WTC11 (cell line): ENCODE measurements at regions not wholly inside any gene's neighbourhood (a gene's known extent, or its start where the extent isn't known, plus 50 kb on each side); places are given as distances from the start of the nearest gene placed in this dataset.

Experiments used
- ATAC-seq: fragments of 200-7000 bp; cut with Tn5 transposase; 2 replicates; pipeline ENCODE4 v1.10.0; 2021; ENCODE audit warnings: mild to moderate bottlenecking, moderate library complexity
- CTCF ChIA-PET: fragments of 300-600 bp; sonication (Branson Sonifier 250); formaldehyde crosslinking; loops from one replicate; lab custom pipeline; 2021; ENCODE audit warnings: antibody characterized with exemption; lab: Charles Lee
- POLR2A ChIA-PET: fragments of 350-600 bp; sonication (Branson Sonifier 250); formaldehyde crosslinking; loops from one replicate; lab custom pipeline; 2021; ENCODE audit warnings: antibody characterized with exemption; lab: Charles Lee
- DNase-seq: peaks from one replicate; pipeline ENCODE4 v3.0.0; 2021; ENCODE audit warnings: low spot score
- H3K27ac Mint-ChIP-seq: 2 replicates; pipeline ENCODE4 v1.8.0; 2021; ENCODE audit warnings: mixed read lengths
- H3K27me3 Mint-ChIP-seq: 2 replicates; pipeline ENCODE4 v1.8.0; 2021; ENCODE audit warnings: low read depth, mild to moderate bottlenecking, moderate library complexity, mixed read lengths
- H3K36me3 Mint-ChIP-seq: 2 replicates; pipeline ENCODE4 v1.8.0; 2021; ENCODE audit warnings: mixed read lengths
- H3K4me1 Mint-ChIP-seq: 2 replicates; pipeline ENCODE4 v1.8.0; 2022; ENCODE audit warnings: mixed read lengths
- H3K4me3 Mint-ChIP-seq: 2 replicates; pipeline ENCODE4 v1.8.0; 2021; ENCODE audit warnings: mild to moderate bottlenecking, moderate library complexity, mixed read lengths
- H3K9me3 Mint-ChIP-seq: 2 replicates; pipeline ENCODE4 v1.8.0; 2021; ENCODE audit warnings: mixed read lengths
- CBFB ChIP-seq: sonication (generic); formaldehyde crosslinking; IDR thresholded peaks from 2 replicates; pipeline ENCODE4 v1.8.1; 2022; ENCODE audit warnings: mild to moderate bottlenecking, low read depth, missing genetic modification reagents
- CREB1 ChIP-seq: sonication (generic); formaldehyde crosslinking; IDR thresholded peaks from 2 replicates; pipeline ENCODE4 v1.8.0; 2023; ENCODE audit warnings: mild to moderate bottlenecking, missing genetic modification reagents
- ETV6 ChIP-seq: sonication (generic); formaldehyde crosslinking; IDR thresholded peaks from 2 replicates; pipeline ENCODE4 v1.8.1; 2022; ENCODE audit warnings: mild to moderate bottlenecking, missing genetic modification reagents
- GABPB1 ChIP-seq: sonication (generic); formaldehyde crosslinking; IDR thresholded peaks from 2 replicates; pipeline ENCODE4 v1.8.1; 2023; ENCODE audit warnings: mild to moderate bottlenecking, missing genetic modification reagents
- IRF2 ChIP-seq: sonication (generic); formaldehyde crosslinking; IDR thresholded peaks from 2 replicates; pipeline ENCODE4 v1.8.0; 2022; ENCODE audit warnings: low read depth, missing genetic modification reagents, borderline replicate concordance
- JAZF1 ChIP-seq: fragments of 250-450 bp; sonication (Bioruptor Pico); IDR thresholded peaks from 2 replicates; pipeline ENCODE4 v1.9.0; 2021; ENCODE audit warnings: moderate library complexity, mild to moderate bottlenecking, inconsistent platforms
- NFYB ChIP-seq: sonication (generic); formaldehyde crosslinking; conservative IDR thresholded peaks from 2 replicates; pipeline ENCODE4 v1.8.0; 2022; ENCODE audit warnings: low read depth, missing genetic modification reagents
- NR3C1 ChIP-seq: sonication (generic); formaldehyde crosslinking; conservative IDR thresholded peaks from 2 replicates; pipeline ENCODE4 v1.8.1; 2023; ENCODE audit warnings: low read depth, mild to moderate bottlenecking, missing genetic modification reagents
- RORB ChIP-seq: fragments of 250-450 bp; sonication (Bioruptor Pico); IDR thresholded peaks from 2 replicates; pipeline ENCODE4 v1.9.0; 2021; ENCODE audit warnings: mild to moderate bottlenecking
- SOX15 ChIP-seq: fragments of 250-450 bp; sonication (Bioruptor Pico); IDR thresholded peaks from 2 replicates; pipeline ENCODE4 v1.9.0; 2021; ENCODE audit warnings: mild to moderate bottlenecking
- SP1 ChIP-seq: sonication (generic); formaldehyde crosslinking; conservative IDR thresholded peaks from 2 replicates; pipeline ENCODE4 v1.8.1; 2022; ENCODE audit warnings: missing genetic modification reagents
- TCF7 ChIP-seq: sonication (generic); formaldehyde crosslinking; IDR thresholded peaks from 2 replicates; pipeline ENCODE4 v1.8.0; 2022; ENCODE audit warnings: mild to moderate bottlenecking, low read depth, missing genetic modification reagents, moderate library complexity
- ZBTB21 ChIP-seq: sonication (generic); formaldehyde crosslinking; IDR thresholded peaks from 2 replicates; pipeline ENCODE4 v1.8.1; 2023; ENCODE audit warnings: mild to moderate bottlenecking, missing genetic modification reagents, borderline replicate concordance
- ZNF263 ChIP-seq: sonication (generic); formaldehyde crosslinking; IDR thresholded peaks from 2 replicates; pipeline ENCODE4 v1.8.1; 2022; ENCODE audit warnings: low read depth, mild to moderate bottlenecking, moderate library complexity, missing genetic modification reagents
- TF ChIP-seq, protein P1 (sequence below): sonication (generic); formaldehyde crosslinking; IDR thresholded peaks from 2 replicates; pipeline ENCODE4 v1.8.0; 2022; ENCODE audit warnings: mild to moderate bottlenecking, missing genetic modification reagents
- TF ChIP-seq, protein P2 (sequence below): sonication (generic); formaldehyde crosslinking; IDR thresholded peaks from 2 replicates; pipeline ENCODE4 v1.8.1; 2022; ENCODE audit warnings: low read depth, mild to moderate bottlenecking, moderate library complexity, missing genetic modification reagents, borderline replicate concordance
- TF ChIP-seq, protein P3 (sequence below): fragments of 200-600 bp; IDR thresholded peaks from 2 replicates; pipeline ENCODE4 v1.8.0; 2022; ENCODE audit warnings: antibody characterized with exemption
- TF ChIP-seq, protein P4 (sequence below): fragments of 250-450 bp; sonication (Bioruptor Pico); conservative IDR thresholded peaks from 2 replicates; pipeline ENCODE4 v1.9.0; 2021; ENCODE audit warnings: mild to moderate bottlenecking
- TF ChIP-seq, protein P5 (sequence below): sonication (generic); formaldehyde crosslinking; IDR thresholded peaks from 2 replicates; pipeline ENCODE4 v1.8.1; 2023; ENCODE audit warnings: mild to moderate bottlenecking, missing genetic modification reagents
- TF ChIP-seq, protein P6 (sequence below): fragments of 250-450 bp; sonication (Bioruptor Pico); IDR thresholded peaks from 2 replicates; pipeline ENCODE4 v1.9.0; 2021; ENCODE audit warnings: mild to moderate bottlenecking
- TF ChIP-seq, protein P7 (sequence below): sonication (generic); formaldehyde crosslinking; IDR thresholded peaks from 2 replicates; pipeline ENCODE4 v1.8.0; 2022; ENCODE audit warnings: mild to moderate bottlenecking, missing genetic modification reagents
- TF ChIP-seq, protein P8 (sequence below): sonication (generic); formaldehyde crosslinking; IDR thresholded peaks from 2 replicates; pipeline ENCODE4 v1.8.1; 2022; ENCODE audit warnings: low read depth, missing genetic modification reagents, borderline replicate concordance
- TF ChIP-seq, protein P9 (sequence below): sonication (generic); formaldehyde crosslinking; IDR thresholded peaks from 2 replicates; pipeline ENCODE4 v1.8.1; 2022; ENCODE audit warnings: mild to moderate bottlenecking, moderate library complexity, missing genetic modification reagents

DNA sequence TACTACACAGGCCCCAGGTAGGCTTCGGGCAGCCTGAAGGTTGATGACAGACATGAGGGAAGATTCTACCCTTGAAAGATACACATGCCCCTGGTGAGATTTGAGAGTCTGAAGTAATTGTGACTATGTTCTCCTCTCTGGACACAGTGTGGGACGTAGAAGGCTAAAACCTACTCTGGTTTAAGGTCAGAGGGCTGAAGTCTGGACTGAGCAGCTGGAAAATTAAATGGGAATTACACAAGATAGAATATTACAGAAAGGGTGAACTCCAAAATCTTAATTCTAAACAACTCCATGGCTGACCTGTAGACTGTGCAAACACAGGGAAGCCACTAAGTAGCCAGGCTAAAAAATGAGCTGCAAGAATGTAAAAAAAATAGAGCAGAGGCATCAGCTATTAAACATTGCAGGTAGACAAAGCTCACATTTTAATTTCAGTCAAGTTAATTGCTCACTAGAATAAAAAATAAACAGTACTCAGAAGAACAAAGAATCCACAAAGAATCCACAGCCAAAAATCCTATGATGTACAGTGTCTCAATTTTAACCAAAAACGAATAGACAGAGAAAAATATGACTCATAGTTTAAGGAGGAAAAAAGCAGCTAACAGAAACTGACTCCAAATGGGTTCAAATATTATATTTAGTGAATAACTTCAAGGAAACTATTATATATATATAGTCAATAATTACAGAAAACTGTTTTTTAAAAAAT is 170.4 kb downstream of the PCDH18 start:
- no peaks in the 10 kb centered on the region for H3K9me3 Mint-ChIP-seq
- POLR2A ChIA-PET, result no interaction called here
- H3K4me3 Mint-ChIP-seq, result no peak overlapping the region
- H3K27ac Mint-ChIP-seq, result no peak overlapping the region
- DNase-seq (no peak), ATAC-seq (no peak)
- TF ChIP-seq IRF2, result no peak
- no peak for TF ChIP-seq ZBTB21
- no peak for TF ChIP-seq GABPB1
- no peak for TF ChIP-seq TCF7 (CRISPR knock-in tag)
- TF ChIP-seq SP1 (CRISPR knock-in tag), result no peak
- TF ChIP-seq, protein P1, sequence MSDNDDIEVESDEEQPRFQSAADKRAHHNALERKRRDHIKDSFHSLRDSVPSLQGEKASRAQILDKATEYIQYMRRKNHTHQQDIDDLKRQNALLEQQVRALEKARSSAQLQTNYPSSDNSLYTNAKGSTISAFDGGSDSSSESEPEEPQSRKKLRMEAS, result no peak
- TF ChIP-seq ZNF263 (CRISPR knock-in tag), result no peak
- TF ChIP-seq ETV6 (CRISPR knock-in tag), result no peak
- TF ChIP-seq NR3C1, result no peak
- TF ChIP-seq, protein P2, sequence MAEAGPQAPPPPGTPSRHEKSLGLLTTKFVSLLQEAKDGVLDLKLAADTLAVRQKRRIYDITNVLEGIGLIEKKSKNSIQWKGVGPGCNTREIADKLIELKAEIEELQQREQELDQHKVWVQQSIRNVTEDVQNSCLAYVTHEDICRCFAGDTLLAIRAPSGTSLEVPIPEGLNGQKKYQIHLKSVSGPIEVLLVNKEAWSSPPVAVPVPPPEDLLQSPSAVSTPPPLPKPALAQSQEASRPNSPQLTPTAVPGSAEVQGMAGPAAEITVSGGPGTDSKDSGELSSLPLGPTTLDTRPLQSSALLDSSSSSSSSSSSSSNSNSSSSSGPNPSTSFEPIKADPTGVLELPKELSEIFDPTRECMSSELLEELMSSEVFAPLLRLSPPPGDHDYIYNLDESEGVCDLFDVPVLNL, result no peak
- no peak for TF ChIP-seq CBFB (CRISPR knock-in tag)
- TF ChIP-seq, protein P3, sequence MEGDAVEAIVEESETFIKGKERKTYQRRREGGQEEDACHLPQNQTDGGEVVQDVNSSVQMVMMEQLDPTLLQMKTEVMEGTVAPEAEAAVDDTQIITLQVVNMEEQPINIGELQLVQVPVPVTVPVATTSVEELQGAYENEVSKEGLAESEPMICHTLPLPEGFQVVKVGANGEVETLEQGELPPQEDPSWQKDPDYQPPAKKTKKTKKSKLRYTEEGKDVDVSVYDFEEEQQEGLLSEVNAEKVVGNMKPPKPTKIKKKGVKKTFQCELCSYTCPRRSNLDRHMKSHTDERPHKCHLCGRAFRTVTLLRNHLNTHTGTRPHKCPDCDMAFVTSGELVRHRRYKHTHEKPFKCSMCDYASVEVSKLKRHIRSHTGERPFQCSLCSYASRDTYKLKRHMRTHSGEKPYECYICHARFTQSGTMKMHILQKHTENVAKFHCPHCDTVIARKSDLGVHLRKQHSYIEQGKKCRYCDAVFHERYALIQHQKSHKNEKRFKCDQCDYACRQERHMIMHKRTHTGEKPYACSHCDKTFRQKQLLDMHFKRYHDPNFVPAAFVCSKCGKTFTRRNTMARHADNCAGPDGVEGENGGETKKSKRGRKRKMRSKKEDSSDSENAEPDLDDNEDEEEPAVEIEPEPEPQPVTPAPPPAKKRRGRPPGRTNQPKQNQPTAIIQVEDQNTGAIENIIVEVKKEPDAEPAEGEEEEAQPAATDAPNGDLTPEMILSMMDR, result no peak
- TF ChIP-seq, protein P4, sequence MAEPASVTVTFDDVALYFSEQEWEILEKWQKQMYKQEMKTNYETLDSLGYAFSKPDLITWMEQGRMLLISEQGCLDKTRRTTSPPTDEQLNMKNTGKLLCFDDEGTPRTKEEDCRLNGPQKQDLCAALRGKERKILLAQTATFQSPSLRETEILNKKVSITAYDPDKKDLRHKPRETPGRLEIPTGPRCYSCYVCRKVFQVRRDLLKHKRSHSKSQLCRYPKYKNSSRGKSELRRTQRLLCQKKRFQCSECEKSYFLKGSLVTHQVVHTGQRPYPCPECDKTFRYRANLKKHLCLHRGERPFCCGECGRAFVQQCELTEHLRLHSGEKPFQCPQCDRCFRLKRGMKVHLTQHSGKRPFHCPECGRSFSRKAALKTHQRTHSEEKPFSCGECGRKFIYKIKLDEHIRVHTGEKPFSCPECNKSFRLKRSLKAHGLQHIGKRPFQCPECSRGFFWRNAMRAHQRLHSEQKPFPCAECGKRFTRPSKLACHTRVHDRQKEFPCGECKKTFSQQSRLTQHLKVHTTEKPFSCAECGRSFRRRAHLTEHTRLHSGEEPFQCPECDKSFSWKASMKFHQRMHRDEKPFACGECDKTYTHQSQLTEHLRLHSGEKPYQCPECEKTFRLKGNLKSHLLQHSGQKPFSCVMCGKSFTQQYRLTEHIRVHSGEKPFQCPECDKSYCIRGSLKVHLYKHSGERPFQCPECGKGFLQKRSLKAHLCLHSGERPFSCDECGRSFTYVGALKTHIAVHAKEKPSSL (CRISPR knock-in tag), result no peak
- TF ChIP-seq, protein P5, sequence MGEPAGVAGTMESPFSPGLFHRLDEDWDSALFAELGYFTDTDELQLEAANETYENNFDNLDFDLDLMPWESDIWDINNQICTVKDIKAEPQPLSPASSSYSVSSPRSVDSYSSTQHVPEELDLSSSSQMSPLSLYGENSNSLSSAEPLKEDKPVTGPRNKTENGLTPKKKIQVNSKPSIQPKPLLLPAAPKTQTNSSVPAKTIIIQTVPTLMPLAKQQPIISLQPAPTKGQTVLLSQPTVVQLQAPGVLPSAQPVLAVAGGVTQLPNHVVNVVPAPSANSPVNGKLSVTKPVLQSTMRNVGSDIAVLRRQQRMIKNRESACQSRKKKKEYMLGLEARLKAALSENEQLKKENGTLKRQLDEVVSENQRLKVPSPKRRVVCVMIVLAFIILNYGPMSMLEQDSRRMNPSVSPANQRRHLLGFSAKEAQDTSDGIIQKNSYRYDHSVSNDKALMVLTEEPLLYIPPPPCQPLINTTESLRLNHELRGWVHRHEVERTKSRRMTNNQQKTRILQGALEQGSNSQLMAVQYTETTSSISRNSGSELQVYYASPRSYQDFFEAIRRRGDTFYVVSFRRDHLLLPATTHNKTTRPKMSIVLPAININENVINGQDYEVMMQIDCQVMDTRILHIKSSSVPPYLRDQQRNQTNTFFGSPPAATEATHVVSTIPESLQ (CRISPR knock-in tag), result no peak
- TF ChIP-seq SOX15 (CRISPR knock-in tag), result no peak
- TF ChIP-seq CREB1 (CRISPR knock-in tag), result no peak
- no peak for TF ChIP-seq JAZF1
- TF ChIP-seq RORB (CRISPR knock-in tag), result no peak
- H3K4me1 Mint-ChIP-seq, result no peaks in the 10 kb centered on the region; the same call in 1 of the 2 replicates
- no peaks in the 10 kb centered on the region for H3K27me3 Mint-ChIP-seq
- no peaks in the 10 kb centered on the region for H3K36me3 Mint-ChIP-seq
- CTCF ChIA-PET, result no interaction called here

DNA sequence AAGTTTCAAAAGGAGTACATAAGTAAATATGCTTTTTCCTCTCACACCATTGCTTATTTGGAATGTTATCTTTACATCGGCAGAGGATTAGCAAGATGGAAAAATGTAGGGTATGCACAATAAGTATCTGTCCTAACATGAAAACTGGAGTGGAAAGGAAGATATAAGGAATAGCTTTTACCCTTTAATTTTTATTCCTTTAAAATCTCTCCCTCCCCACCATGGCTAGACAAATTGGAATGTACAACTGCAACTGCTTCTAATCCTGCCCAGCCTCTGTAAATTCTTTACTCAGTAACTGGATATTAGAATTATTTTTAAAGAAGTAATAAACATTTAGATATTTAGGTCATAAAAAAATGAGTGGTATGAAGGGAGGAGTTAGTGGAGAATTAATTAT is 171.5 kb downstream of the PCDH18 start:
- Mint-ChIP-seq H3K27ac (no peak overlapping the region), H3K27me3 (no peaks in the 10 kb centered on the region), H3K9me3 (peaks cover 9% of the 10 kb centered on the region), H3K4me3 (no peak overlapping the region), H3K36me3 (no peaks in the 10 kb centered on the region), H3K4me1 (no peaks in the 10 kb centered on the region; the same call in 1 of the 2 replicates)
- DNase-seq, result no peak
- no peak for ATAC-seq
- POLR2A ChIA-PET, result no interaction called here
- CTCF ChIA-PET, result no interaction called here
- TF ChIP-seq, protein P6, sequence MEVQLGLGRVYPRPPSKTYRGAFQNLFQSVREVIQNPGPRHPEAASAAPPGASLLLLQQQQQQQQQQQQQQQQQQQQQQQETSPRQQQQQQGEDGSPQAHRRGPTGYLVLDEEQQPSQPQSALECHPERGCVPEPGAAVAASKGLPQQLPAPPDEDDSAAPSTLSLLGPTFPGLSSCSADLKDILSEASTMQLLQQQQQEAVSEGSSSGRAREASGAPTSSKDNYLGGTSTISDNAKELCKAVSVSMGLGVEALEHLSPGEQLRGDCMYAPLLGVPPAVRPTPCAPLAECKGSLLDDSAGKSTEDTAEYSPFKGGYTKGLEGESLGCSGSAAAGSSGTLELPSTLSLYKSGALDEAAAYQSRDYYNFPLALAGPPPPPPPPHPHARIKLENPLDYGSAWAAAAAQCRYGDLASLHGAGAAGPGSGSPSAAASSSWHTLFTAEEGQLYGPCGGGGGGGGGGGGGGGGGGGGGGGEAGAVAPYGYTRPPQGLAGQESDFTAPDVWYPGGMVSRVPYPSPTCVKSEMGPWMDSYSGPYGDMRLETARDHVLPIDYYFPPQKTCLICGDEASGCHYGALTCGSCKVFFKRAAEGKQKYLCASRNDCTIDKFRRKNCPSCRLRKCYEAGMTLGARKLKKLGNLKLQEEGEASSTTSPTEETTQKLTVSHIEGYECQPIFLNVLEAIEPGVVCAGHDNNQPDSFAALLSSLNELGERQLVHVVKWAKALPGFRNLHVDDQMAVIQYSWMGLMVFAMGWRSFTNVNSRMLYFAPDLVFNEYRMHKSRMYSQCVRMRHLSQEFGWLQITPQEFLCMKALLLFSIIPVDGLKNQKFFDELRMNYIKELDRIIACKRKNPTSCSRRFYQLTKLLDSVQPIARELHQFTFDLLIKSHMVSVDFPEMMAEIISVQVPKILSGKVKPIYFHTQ (CRISPR knock-in tag), result no peak
- TF ChIP-seq, protein P7, sequence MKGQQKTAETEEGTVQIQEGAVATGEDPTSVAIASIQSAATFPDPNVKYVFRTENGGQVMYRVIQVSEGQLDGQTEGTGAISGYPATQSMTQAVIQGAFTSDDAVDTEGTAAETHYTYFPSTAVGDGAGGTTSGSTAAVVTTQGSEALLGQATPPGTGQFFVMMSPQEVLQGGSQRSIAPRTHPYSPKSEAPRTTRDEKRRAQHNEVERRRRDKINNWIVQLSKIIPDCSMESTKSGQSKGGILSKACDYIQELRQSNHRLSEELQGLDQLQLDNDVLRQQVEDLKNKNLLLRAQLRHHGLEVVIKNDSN, result no peak
- TF ChIP-seq, protein P8, sequence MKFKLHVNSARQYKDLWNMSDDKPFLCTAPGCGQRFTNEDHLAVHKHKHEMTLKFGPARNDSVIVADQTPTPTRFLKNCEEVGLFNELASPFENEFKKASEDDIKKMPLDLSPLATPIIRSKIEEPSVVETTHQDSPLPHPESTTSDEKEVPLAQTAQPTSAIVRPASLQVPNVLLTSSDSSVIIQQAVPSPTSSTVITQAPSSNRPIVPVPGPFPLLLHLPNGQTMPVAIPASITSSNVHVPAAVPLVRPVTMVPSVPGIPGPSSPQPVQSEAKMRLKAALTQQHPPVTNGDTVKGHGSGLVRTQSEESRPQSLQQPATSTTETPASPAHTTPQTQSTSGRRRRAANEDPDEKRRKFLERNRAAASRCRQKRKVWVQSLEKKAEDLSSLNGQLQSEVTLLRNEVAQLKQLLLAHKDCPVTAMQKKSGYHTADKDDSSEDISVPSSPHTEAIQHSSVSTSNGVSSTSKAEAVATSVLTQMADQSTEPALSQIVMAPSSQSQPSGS, result no peak
- TF ChIP-seq SP1 (CRISPR knock-in tag), result no peak
- TF ChIP-seq, protein P9, sequence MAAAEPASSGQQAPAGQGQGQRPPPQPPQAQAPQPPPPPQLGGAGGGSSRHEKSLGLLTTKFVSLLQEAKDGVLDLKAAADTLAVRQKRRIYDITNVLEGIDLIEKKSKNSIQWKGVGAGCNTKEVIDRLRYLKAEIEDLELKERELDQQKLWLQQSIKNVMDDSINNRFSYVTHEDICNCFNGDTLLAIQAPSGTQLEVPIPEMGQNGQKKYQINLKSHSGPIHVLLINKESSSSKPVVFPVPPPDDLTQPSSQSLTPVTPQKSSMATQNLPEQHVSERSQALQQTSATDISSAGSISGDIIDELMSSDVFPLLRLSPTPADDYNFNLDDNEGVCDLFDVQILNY (CRISPR knock-in tag), result no peak
- no peak for TF ChIP-seq NFYB
